GM23338 (cell line): ENCODE measurements at regions not wholly inside any gene's neighbourhood (a gene's known extent, or its start where the extent isn't known, plus 50 kb on each side); places are given as distances from the start of the nearest gene placed in this dataset.

Experiments
- ATAC-seq: fragments of 200-7000 bp; cut with Tn5 transposase; 3 replicates; pipeline ENCODE4 v1.9.1; 2020
- DNase-seq: peaks from one replicate; pipeline ENCODE4 v3.0.0-alpha.2; 2015; ENCODE audit warnings: low spot score
- H2AFZ ChIP-seq: fragments of 200-600 bp; sonication (generic); 2 replicates; pipeline ENCODE4 v1.8.0; 2016; ENCODE audit warnings: antibody characterized with exemption, mild to moderate bottlenecking, moderate library complexity
- H3F3A ChIP-seq: fragments of 200-600 bp; sonication (generic); replicated peaks from 2 replicates; pipeline ENCODE4 v1.8.0; 2017; ENCODE audit warnings: antibody characterized with exemption, mixed run types, low read depth
- H3K27ac ChIP-seq: fragments of 200-600 bp; sonication (generic); 2 replicates; pipeline ENCODE4 v1.6.1; 2016; ENCODE audit warnings: low read depth
- H3K27me3 ChIP-seq: fragments of 200-600 bp; sonication (generic); 2 replicates; pipeline ENCODE4 v1.8.0; 2016; ENCODE audit warnings: mild to moderate bottlenecking, mixed run types, moderate library complexity; ENCODE audit not compliant: insufficient read depth
- H3K36me3 ChIP-seq: fragments of 200-600 bp; sonication (generic); 2 replicates; pipeline ENCODE4 v1.8.0; 2016; ENCODE audit warnings: mild to moderate bottlenecking; ENCODE audit not compliant: insufficient read depth
- H3K4me1 ChIP-seq: fragments of 200-600 bp; sonication (generic); 2 replicates; pipeline ENCODE4 v1.8.0; 2016; ENCODE audit warnings: mild to moderate bottlenecking, moderate library complexity; ENCODE audit not compliant: insufficient read depth
- H3K4me2 ChIP-seq: fragments of 200-600 bp; sonication (generic); 2 replicates; pipeline ENCODE4 v1.7.1; 2017; ENCODE audit warnings: mixed run types
- H3K4me3 ChIP-seq: fragments of 200-600 bp; sonication (generic); 2 replicates; pipeline ENCODE4 v1.6.1; 2016; ENCODE audit warnings: mixed run types
- H3K79me2 ChIP-seq: fragments of 200-600 bp; sonication (generic); replicated peaks from 2 replicates; pipeline ENCODE4 v1.8.0; 2017; ENCODE audit warnings: mild to moderate bottlenecking; ENCODE audit not compliant: insufficient read depth
- H3K9me2 ChIP-seq: fragments of 200-600 bp; sonication (generic); 2 replicates; pipeline ENCODE4 v1.8.0; 2017; ENCODE audit not compliant: insufficient read depth
- H4K20me1 ChIP-seq: fragments of 200-600 bp; sonication (generic); replicated peaks from 2 replicates; pipeline ENCODE4 v1.8.0; 2017; ENCODE audit warnings: mild to moderate bottlenecking; ENCODE audit not compliant: insufficient read depth
- H3K27ac Mint-ChIP-seq: 2 replicates; pipeline ENCODE4 v1.8.0; 2020; ENCODE audit warnings: inconsistent platforms, mild to moderate bottlenecking, moderate library complexity, mixed read lengths
- H3K27me3 Mint-ChIP-seq: 3 replicates; pipeline ENCODE4 v1.8.0; 2022; ENCODE audit warnings: low read depth, mild to moderate bottlenecking, moderate library complexity, mixed read lengths, inconsistent platforms; ENCODE audit not compliant: insufficient read depth, poor library complexity
- H3K36me3 Mint-ChIP-seq: 3 replicates; pipeline ENCODE4 v1.8.0; 2021; ENCODE audit warnings: low read depth, mild to moderate bottlenecking, inconsistent platforms, moderate library complexity, mixed read lengths
- H3K4me1 Mint-ChIP-seq: 3 replicates; pipeline ENCODE4 v1.8.0; 2020; ENCODE audit warnings: mild to moderate bottlenecking, inconsistent platforms, mixed read lengths
- H3K4me3 Mint-ChIP-seq: 3 replicates; pipeline ENCODE4 v1.8.0; 2021; ENCODE audit warnings: moderate library complexity, mild to moderate bottlenecking, inconsistent platforms, mixed read lengths
- H3K9me3 Mint-ChIP-seq: 3 replicates; pipeline ENCODE4 v1.8.0; 2020; ENCODE audit warnings: moderate library complexity, mild to moderate bottlenecking, inconsistent platforms, mixed read lengths
- CREB1 ChIP-seq: fragments of 250-450 bp; sonication (Bioruptor Pico); IDR thresholded peaks from 2 replicates; pipeline ENCODE4 v1.5.0; 2020; ENCODE audit warnings: low read depth, mild to moderate bottlenecking, moderate library complexity
- CTCF ChIP-seq, 2 experiments: fragments of 200-600 bp in 1 of 2; sonication (generic) in 1 of 2; conservative IDR thresholded peaks; 2 replicates each; pipeline versions ENCODE4 v1.5.1 to v1.6.1; 2016 to 2017; ENCODE audit warnings: antibody characterized with exemption in 2 of 2, low read depth in 2 of 2, mild to moderate bottlenecking in 2 of 2, moderate library complexity in 1 of 2
- EZH2phosphoT487 ChIP-seq: fragments of 200-600 bp; sonication (generic); IDR thresholded peaks from one replicate; pipeline ENCODE4 v1.8.1; 2018; ENCODE audit warnings: antibody characterized with exemption; ENCODE audit not compliant: unreplicated experiment
- NANOG ChIP-seq: IDR thresholded peaks from 2 replicates; pipeline ENCODE4 v1.6.1; 2016; ENCODE audit warnings: antibody characterized with exemption, borderline replicate concordance
- POLR2AphosphoS5 ChIP-seq: IDR thresholded peaks from 2 replicates; pipeline ENCODE4 v1.6.1; 2016; ENCODE audit warnings: antibody characterized with exemption, low read depth
- REST ChIP-seq: IDR thresholded peaks from one replicate; pipeline ENCODE4 v1.6.1; 2018; ENCODE audit warnings: antibody characterized with exemption; ENCODE audit not compliant: unreplicated experiment
- STAT1 ChIP-seq: IDR thresholded peaks from one replicate; pipeline ENCODE4 v1.6.1; 2016; ENCODE audit warnings: antibody characterized with exemption; ENCODE audit not compliant: unreplicated experiment
- ZNF114 ChIP-seq: fragments of 250-450 bp; sonication (Bioruptor Pico); IDR thresholded peaks from 2 replicates; pipeline ENCODE4 v1.5.0; 2020; ENCODE audit warnings: mild to moderate bottlenecking, moderate library complexity
- ZNF331 ChIP-seq: fragments of 250-450 bp; sonication (Bioruptor Pico); IDR thresholded peaks from 2 replicates; pipeline ENCODE4 v1.5.0; 2020; ENCODE audit warnings: low read depth, mild to moderate bottlenecking, moderate library complexity
- TF ChIP-seq, protein P1 (sequence below): IDR thresholded peaks from 2 replicates; pipeline ENCODE4 v1.6.1; 2016; ENCODE audit warnings: antibody characterized with exemption

DNA sequence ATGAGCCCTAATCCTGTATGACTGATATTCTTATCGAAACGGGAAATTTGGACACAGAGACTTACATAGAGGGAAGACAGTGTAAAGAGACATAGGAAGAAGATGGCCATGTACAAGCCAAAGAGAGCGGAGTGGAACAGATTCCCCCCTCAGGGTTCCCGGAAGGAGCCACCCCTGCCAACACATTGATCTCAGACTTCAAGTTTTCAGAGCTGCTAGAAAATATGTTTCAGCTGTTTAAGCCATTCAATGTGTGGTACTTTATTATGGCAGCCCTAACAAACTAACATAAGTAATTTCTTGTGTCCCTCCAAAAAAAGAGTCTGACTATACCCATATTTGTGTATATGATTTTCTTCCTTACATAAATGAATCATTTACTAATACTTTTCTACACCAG lies 128.0 kb upstream of the STC2 start:
- Mint-ChIP-seq H3K27ac (no peak overlapping the region), H3K36me3 (no peaks in the 10 kb centered on the region)

GRCh38 chr5:173455599-173455957 lies 127.4 kb upstream of the STC2 start:
- no peaks in the 10 kb centered on the region for H3K27me3 ChIP-seq
- no peak overlapping the region for H3K4me2 ChIP-seq
- no peaks in the 10 kb centered on the region for H3K36me3 ChIP-seq
- Mint-ChIP-seq H3K4me1 (no peaks in the 10 kb centered on the region; the same call in 2 of the 3 replicates), H3K27ac (no peak overlapping the region), H3K27me3 (no peaks in the 10 kb centered on the region), H3K9me3 (no peaks in the 10 kb centered on the region), H3K4me3 (no peak overlapping the region), H3K36me3 (no peaks in the 10 kb centered on the region)
- no peaks in the 10 kb centered on the region for H3K79me2 ChIP-seq
- no peak overlapping the region for H3K4me3 ChIP-seq
- H4K20me1 ChIP-seq, result no peaks in the 10 kb centered on the region
- no peak for DNase-seq
- H3K9me2 ChIP-seq, result peaks cover 6% of the 10 kb centered on the region
- H3K4me1 ChIP-seq, result no peaks in the 10 kb centered on the region
- H3K27ac ChIP-seq, result no peak overlapping the region
- no peak for ATAC-seq
- no peak overlapping the region for H2AFZ ChIP-seq
- H3F3A ChIP-seq, result no peaks in the 10 kb centered on the region
- TF ChIP-seq CREB1 (no peak), ZNF114 (CRISPR knock-in tag) (no peak), STAT1 (no peak), NANOG (no peak), CTCF (conservative IDR thresholded peaks at IDR 0.05; ENCODE audit: low read depth in 2 of 2) (no peak), POLR2AphosphoS5 (no peak), ZNF331 (no peak), EZH2phosphoT487 (no peak), REST (no peak)
- TF ChIP-seq, protein P1, sequence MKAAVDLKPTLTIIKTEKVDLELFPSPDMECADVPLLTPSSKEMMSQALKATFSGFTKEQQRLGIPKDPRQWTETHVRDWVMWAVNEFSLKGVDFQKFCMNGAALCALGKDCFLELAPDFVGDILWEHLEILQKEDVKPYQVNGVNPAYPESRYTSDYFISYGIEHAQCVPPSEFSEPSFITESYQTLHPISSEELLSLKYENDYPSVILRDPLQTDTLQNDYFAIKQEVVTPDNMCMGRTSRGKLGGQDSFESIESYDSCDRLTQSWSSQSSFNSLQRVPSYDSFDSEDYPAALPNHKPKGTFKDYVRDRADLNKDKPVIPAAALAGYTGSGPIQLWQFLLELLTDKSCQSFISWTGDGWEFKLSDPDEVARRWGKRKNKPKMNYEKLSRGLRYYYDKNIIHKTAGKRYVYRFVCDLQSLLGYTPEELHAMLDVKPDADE, result no peak

More for the DNA sequence above, 128.0 kb upstream of the STC2 start:
- Mint-ChIP-seq H3K4me1 (no peaks in the 10 kb centered on the region; the same call in 2 of the 3 replicates), H3K9me3 (no peaks in the 10 kb centered on the region), H3K4me3 (no peak overlapping the region), H3K27me3 (no peaks in the 10 kb centered on the region)
- Histone ChIP-seq H2AFZ (no peak overlapping the region), H3K4me3 (no peak overlapping the region), H4K20me1 (no peaks in the 10 kb centered on the region), H3K27ac (no peak overlapping the region), H3K79me2 (no peaks in the 10 kb centered on the region), H3K9me2 (peaks cover 5% of the 10 kb centered on the region), H3K27me3 (no peaks in the 10 kb centered on the region), H3K4me2 (no peak overlapping the region), H3K4me1 (no peaks in the 10 kb centered on the region), H3F3A (no peaks in the 10 kb centered on the region), H3K36me3 (no peaks in the 10 kb centered on the region)
- DNase-seq, result no peak
- TF ChIP-seq POLR2AphosphoS5, result no peak
- TF ChIP-seq CREB1, result no peak
- TF ChIP-seq ZNF331, result no peak
- TF ChIP-seq REST, result no peak
- ATAC-seq, result no peak
